ENCODE measurements at regions not wholly inside any gene's neighbourhood (a gene's known extent, or its start where the extent isn't known, plus 50 kb on each side); places are given as distances from the start of the nearest gene placed in this dataset.
"Not testable (repeated sequence)": the region's sequence is repeated elsewhere in the genome, so short reads cannot be mapped to it uniquely, and the experiment has no call there.

- DNase-seq: not testable (repeated sequence)
Observed at GRCh38 chr4:100900945-100901344, 383.1 kb upstream of the EMCN start.

- DNase-seq: no peak
Observed at GRCh38 chr4:100900134-100900533, 382.3 kb upstream of the EMCN start.

- DNase-seq: no peak
Observed at GRCh38 chr4:100898844-100899243, 381.0 kb upstream of the EMCN start.

- DNase-seq: no peak
Observed at GRCh38 chr4:100895556-100896197, 377.9 kb upstream of the EMCN start.

GRCh38 chr4:100894339-100894870 lies 376.6 kb upstream of the EMCN start:
- no peak for DNase-seq

GRCh38 chr4:100891808-100892207 lies 374.0 kb upstream of the EMCN start:
- DNase-seq: no peak

GRCh38 chr4:100889898-100890297 lies 372.1 kb upstream of the EMCN start:
- no peak for DNase-seq

GRCh38 chr4:100889401-100889800 lies 371.6 kb upstream of the EMCN start:
- no peak for DNase-seq

GRCh38 chr4:100882661-100883060 lies 364.8 kb upstream of the EMCN start:
- no peak for DNase-seq

GRCh38 chr4:100881283-100881682 lies 363.5 kb upstream of the EMCN start:
- no peak for DNase-seq

GRCh38 chr4:100880011-100880410 lies 362.2 kb upstream of the EMCN start:
- no peak for DNase-seq

- DNase-seq: no peak
Observed at GRCh38 chr4:100879471-100879870, 361.6 kb upstream of the EMCN start.

- DNase-seq: no peak
Observed at GRCh38 chr4:100876546-100876945, 358.7 kb upstream of the EMCN start.

- no peak for DNase-seq
Observed at GRCh38 chr4:100875296-100876068, 357.7 kb upstream of the EMCN start.

- DNase-seq: no peak
Observed at GRCh38 chr4:100872811-100873210, 355.0 kb upstream of the EMCN start.

- DNase-seq: no peak
Observed at GRCh38 chr4:100870940-100871772, 353.3 kb upstream of the EMCN start.

GRCh38 chr4:100869276-100869675 lies 351.5 kb upstream of the EMCN start:
- DNase-seq: no peak

GRCh38 chr4:100868281-100868680 lies 350.5 kb upstream of the EMCN start:
- not testable (repeated sequence) for DNase-seq

GRCh38 chr4:100852326-100852725 lies 334.5 kb upstream of the EMCN start:
- DNase-seq: no peak

GRCh38 chr4:100849319-100849718 lies 331.5 kb upstream of the EMCN start:
- DNase-seq: no peak

- no peak for DNase-seq
Observed at GRCh38 chr4:100848841-100849240, 331.0 kb upstream of the EMCN start.

GRCh38 chr4:100843910-100844309 lies 326.1 kb upstream of the EMCN start:
- no peak for DNase-seq

- DNase-seq: no peak
Observed at GRCh38 chr4:100842856-100843255, 325.0 kb upstream of the EMCN start.

Measured in cerebellar nuclear complex (tissue), 1 donor.